ENCODE measurements at regions not wholly inside any gene's neighbourhood (a gene's known extent, or its start where the extent isn't known, plus 50 kb on each side); places are given as distances from the start of the nearest gene placed in this dataset.
A peak's percentile ranks its signal among the peaks of the same experiment; 100 is the strongest.

GRCh38 chr10:28982974-28983373 lies 305.7 kb downstream of the BAMBI start:
- Histone ChIP-seq H3K4me3 (replicated peaks; ENCODE audit: low read depth, low read length) (no peak overlapping the region), H3K27me3 (replicated peaks; ENCODE audit: control insufficient read depth, insufficient read depth, low read length) (no peaks in the 10 kb centered on the region), H3K36me3 (ENCODE audit: control insufficient read depth, insufficient read depth, low read length) (no peaks in the 10 kb centered on the region)
- no peak for TF ChIP-seq CTCF (IDR thresholded peaks at IDR 0.05; ENCODE audit: insufficient read depth, low read length, poor library complexity, severe bottlenecking)
- DNase-seq (ENCODE audit: extremely low read depth, insufficient read length), result no peak

GRCh38 chr10:28983799-28984198 lies 305.1 kb upstream of the LYZL1 start:
- Histone ChIP-seq H3K27me3 (replicated peaks; ENCODE audit: control insufficient read depth, insufficient read depth, low read length) (no peaks in the 10 kb centered on the region), H3K4me3 (replicated peaks; ENCODE audit: low read depth, low read length) (no peak overlapping the region), H3K36me3 (ENCODE audit: control insufficient read depth, insufficient read depth, low read length) (no peaks in the 10 kb centered on the region)
- DNase-seq (ENCODE audit: extremely low read depth, insufficient read length), result no peak
- TF ChIP-seq CTCF (IDR thresholded peaks at IDR 0.05; ENCODE audit: insufficient read depth, low read length, poor library complexity, severe bottlenecking), result no peak

- no peak overlapping the region for H3K4me3 ChIP-seq (replicated peaks; ENCODE audit: low read depth, low read length)
Measured at GRCh38 chr10:28984431-28984830, 304.4 kb upstream of the LYZL1 start.

GRCh38 chr10:28985137-28985885 lies 303.6 kb upstream of the LYZL1 start:
- Histone ChIP-seq H3K4me3 (replicated peaks; ENCODE audit: low read depth, low read length) (no peak overlapping the region), H3K27me3 (replicated peaks; ENCODE audit: control insufficient read depth, insufficient read depth, low read length) (no peaks in the 10 kb centered on the region), H3K36me3 (ENCODE audit: control insufficient read depth, insufficient read depth, low read length) (no peaks in the 10 kb centered on the region)
- no peak for DNase-seq (ENCODE audit: extremely low read depth, insufficient read length)
- TF ChIP-seq CTCF (IDR thresholded peaks at IDR 0.05; ENCODE audit: insufficient read depth, low read length, poor library complexity, severe bottlenecking), result no peak

More at GRCh38 chr10:28984431-28984830, 304.4 kb upstream of the LYZL1 start:
- peak; percentile 22 for DNase-seq (ENCODE audit: extremely low read depth, insufficient read length)
- TF ChIP-seq CTCF (IDR thresholded peaks at IDR 0.05; ENCODE audit: insufficient read depth, low read length, poor library complexity, severe bottlenecking), result no peak
- no peaks in the 10 kb centered on the region for H3K36me3 ChIP-seq (ENCODE audit: control insufficient read depth, insufficient read depth, low read length)
- H3K27me3 ChIP-seq (replicated peaks; ENCODE audit: control insufficient read depth, insufficient read depth, low read length), result no peaks in the 10 kb centered on the region

GRCh38 chr10:28986117-28986792 lies 302.6 kb upstream of the LYZL1 start:
- no peak for TF ChIP-seq CTCF (IDR thresholded peaks at IDR 0.05; ENCODE audit: insufficient read depth, low read length, poor library complexity, severe bottlenecking)
- Histone ChIP-seq H3K4me3 (replicated peaks; ENCODE audit: low read depth, low read length) (no peak overlapping the region), H3K36me3 (ENCODE audit: control insufficient read depth, insufficient read depth, low read length) (no peaks in the 10 kb centered on the region), H3K27me3 (replicated peaks; ENCODE audit: control insufficient read depth, insufficient read depth, low read length) (no peaks in the 10 kb centered on the region)
- DNase-seq (ENCODE audit: extremely low read depth, insufficient read length), result no peak

All from GM06990 (cell line).